ENCODE measurements at regions not wholly inside any gene's neighbourhood (a gene's known extent, or its start where the extent isn't known, plus 50 kb on each side); places are given as distances from the start of the nearest gene placed in this dataset.

DNA sequence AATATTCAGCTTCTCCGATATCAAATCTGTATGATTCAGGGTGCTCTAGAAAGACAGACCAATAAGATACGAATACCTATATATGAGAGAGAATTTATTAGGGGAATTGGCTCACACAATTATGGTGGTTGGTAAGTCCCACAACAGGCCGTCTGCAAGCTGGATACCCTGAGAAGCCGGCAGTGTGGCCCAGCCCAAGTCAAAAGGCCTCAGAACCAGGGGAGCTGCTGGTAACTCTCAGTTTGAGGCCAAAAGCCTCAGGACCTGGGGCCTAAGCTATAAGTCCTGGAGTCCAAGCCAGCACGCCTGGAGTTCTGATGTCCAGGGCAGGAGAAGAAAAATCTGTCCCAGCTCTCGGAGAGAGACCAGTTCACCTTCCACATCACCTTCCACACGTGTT lies 318.7 kb downstream of the BRD1 start:
- no peak for TF ChIP-seq MYNN (CRISPR knock-in tag; IDR thresholded peaks at IDR 0.05; ENCODE audit: low read depth)
- no peak for TF ChIP-seq NR3C1 (CRISPR knock-in tag; IDR thresholded peaks at IDR 0.05)
- TF ChIP-seq, protein P1, sequence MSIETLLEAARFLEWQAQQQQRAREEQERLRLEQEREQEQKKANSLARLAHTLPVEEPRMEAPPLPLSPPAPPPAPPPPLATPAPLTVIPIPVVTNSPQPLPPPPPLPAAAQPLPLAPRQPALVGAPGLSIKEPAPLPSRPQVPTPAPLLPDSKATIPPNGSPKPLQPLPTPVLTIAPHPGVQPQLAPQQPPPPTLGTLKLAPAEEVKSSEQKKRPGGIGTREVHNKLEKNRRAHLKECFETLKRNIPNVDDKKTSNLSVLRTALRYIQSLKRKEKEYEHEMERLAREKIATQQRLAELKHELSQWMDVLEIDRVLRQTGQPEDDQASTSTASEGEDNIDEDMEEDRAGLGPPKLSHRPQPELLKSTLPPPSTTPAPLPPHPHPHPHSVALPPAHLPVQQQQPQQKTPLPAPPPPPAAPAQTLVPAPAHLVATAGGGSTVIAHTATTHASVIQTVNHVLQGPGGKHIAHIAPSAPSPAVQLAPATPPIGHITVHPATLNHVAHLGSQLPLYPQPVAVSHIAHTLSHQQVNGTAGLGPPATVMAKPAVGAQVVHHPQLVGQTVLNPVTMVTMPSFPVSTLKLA (IDR thresholded peaks at IDR 0.05) = no peak
- no peak for TF ChIP-seq POLR2A (IDR thresholded peaks at IDR 0.05; ENCODE audit: insufficient read depth in 1 of 2, low read depth in 2 of 2, low read length in 2 of 2)
- no peak for TF ChIP-seq ZNF331 (CRISPR knock-in tag; IDR thresholded peaks at IDR 0.05)
- no peak for TF ChIP-seq DPF2 (CRISPR knock-in tag; IDR thresholded peaks at IDR 0.05; ENCODE audit: borderline replicate concordance, low read depth)
- TF ChIP-seq ZNF549 (CRISPR knock-in tag; IDR thresholded peaks at IDR 0.05) = no peak
- no peak for TF ChIP-seq CCAR2 (optimal IDR thresholded peaks at IDR 0.05; ENCODE audit: low read depth, low read length)
- TF ChIP-seq, protein P2, sequence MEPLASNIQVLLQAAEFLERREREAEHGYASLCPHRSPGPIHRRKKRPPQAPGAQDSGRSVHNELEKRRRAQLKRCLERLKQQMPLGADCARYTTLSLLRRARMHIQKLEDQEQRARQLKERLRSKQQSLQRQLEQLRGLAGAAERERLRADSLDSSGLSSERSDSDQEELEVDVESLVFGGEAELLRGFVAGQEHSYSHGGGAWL (CRISPR knock-in tag; IDR thresholded peaks at IDR 0.05) = no peak
- TF ChIP-seq ZNF7 (CRISPR knock-in tag; IDR thresholded peaks at IDR 0.05) = no peak
- no peak for TF ChIP-seq ZNF180 (CRISPR knock-in tag; IDR thresholded peaks at IDR 0.05; ENCODE audit: borderline replicate concordance, low read depth)
- TF ChIP-seq, protein P3, sequence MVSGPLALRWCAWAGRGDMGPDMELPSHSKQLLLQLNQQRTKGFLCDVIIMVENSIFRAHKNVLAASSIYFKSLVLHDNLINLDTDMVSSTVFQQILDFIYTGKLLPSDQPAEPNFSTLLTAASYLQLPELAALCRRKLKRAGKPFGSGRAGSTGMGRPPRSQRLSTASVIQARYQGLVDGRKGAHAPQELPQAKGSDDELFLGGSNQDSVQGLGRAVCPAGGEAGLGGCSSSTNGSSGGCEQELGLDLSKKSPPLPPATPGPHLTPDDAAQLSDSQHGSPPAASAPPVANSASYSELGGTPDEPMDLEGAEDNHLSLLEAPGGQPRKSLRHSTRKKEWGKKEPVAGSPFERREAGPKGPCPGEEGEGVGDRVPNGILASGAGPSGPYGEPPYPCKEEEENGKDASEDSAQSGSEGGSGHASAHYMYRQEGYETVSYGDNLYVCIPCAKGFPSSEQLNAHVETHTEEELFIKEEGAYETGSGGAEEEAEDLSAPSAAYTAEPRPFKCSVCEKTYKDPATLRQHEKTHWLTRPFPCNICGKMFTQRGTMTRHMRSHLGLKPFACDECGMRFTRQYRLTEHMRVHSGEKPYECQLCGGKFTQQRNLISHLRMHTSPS (CRISPR knock-in tag; IDR thresholded peaks at IDR 0.05; ENCODE audit: low read depth) = no peak
- TF ChIP-seq ISX (CRISPR knock-in tag; conservative IDR thresholded peaks at IDR 0.05) = no peak
- TF ChIP-seq, protein P4, sequence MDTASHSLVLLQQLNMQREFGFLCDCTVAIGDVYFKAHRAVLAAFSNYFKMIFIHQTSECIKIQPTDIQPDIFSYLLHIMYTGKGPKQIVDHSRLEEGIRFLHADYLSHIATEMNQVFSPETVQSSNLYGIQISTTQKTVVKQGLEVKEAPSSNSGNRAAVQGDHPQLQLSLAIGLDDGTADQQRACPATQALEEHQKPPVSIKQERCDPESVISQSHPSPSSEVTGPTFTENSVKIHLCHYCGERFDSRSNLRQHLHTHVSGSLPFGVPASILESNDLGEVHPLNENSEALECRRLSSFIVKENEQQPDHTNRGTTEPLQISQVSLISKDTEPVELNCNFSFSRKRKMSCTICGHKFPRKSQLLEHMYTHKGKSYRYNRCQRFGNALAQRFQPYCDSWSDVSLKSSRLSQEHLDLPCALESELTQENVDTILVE (CRISPR knock-in tag; IDR thresholded peaks at IDR 0.05) = no peak
- TF ChIP-seq, protein P5, sequence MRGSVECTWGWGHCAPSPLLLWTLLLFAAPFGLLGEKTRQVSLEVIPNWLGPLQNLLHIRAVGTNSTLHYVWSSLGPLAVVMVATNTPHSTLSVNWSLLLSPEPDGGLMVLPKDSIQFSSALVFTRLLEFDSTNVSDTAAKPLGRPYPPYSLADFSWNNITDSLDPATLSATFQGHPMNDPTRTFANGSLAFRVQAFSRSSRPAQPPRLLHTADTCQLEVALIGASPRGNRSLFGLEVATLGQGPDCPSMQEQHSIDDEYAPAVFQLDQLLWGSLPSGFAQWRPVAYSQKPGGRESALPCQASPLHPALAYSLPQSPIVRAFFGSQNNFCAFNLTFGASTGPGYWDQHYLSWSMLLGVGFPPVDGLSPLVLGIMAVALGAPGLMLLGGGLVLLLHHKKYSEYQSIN (CRISPR knock-in tag; IDR thresholded peaks at IDR 0.05; ENCODE audit: borderline replicate concordance) = no peak
- no peak for TF ChIP-seq ZNF207 (IDR thresholded peaks at IDR 0.05; ENCODE audit: borderline replicate concordance)
- intact Hi-C loops (cut with micrococcal nuclease; ENCODE audit: unreplicated experiment) (no loop called here), in situ Hi-C loops (cut with HindIII; ENCODE audit: extremely low pct_ligation_motif_present, low pct_unique_long_range_greater_than_20kb) (no loop called here)
- Histone ChIP-seq H3K36me3 (replicated peaks in 1 of 2; ENCODE audit: control insufficient read depth in 1 of 2, insufficient read depth in 2 of 2, low read length in 2 of 2) (no peaks in the 10 kb centered on the region), H3K4me2 (ENCODE audit: low read depth, low read length) (no peak overlapping the region), H3K4me3 (replicated peaks in 1 of 3; ENCODE audit: insufficient read depth in 1 of 3, low read depth in 2 of 3, low read length in 3 of 3) (no peak overlapping the region), H3K4me1 (ENCODE audit: insufficient read depth, low read length) (no peaks in the 10 kb centered on the region), H2AFZ (ENCODE audit: low read length) (no peak overlapping the region), H4K20me1 (ENCODE audit: insufficient read depth, low read length) (no peaks in the 10 kb centered on the region), H3K27ac (ENCODE audit: extremely low read length, insufficient read depth, low read length) (no peak overlapping the region), H3K9me3 (ENCODE audit: low read length) (peaks cover 8% of the 10 kb centered on the region), H3K79me2 (ENCODE audit: insufficient read depth, low read length) (no peaks in the 10 kb centered on the region), H3K9ac (ENCODE audit: insufficient read depth, low read depth, low read length) (no peak overlapping the region), H3K27me3 (ENCODE audit: control insufficient read depth in 1 of 2, insufficient read depth in 2 of 2, low read length in 2 of 2) (no peaks in the 10 kb centered on the region; a peak in 1 of 5 replicates)
- no TSS peak for BruUV-seq (replicated peaks)
- CTCF ChIA-PET (ENCODE audit: low intra/inter-chr PET ratio, low total read pairs) = no interaction called here
- POLR2A ChIA-PET = no interaction called here
- DNase-seq (ENCODE audit: low spot score) = no peak
- no peak for ATAC-seq
- no peak for FAIRE-seq
- WGBS (ENCODE audit: low lambda C conversion rate) = 17% methylated on average over 7 of the region's 7 CpGs

Measured in HepG2 (cell line).